Thyroid gland (tissue), 4 donors: ENCODE measurements at regions not wholly inside any gene's neighbourhood (a gene's known extent, or its start where the extent isn't known, plus 50 kb on each side); places are given as distances from the start of the nearest gene placed in this dataset.
"Not testable (repeated sequence)": the region's sequence is repeated elsewhere in the genome, so short reads cannot be mapped to it uniquely, and the experiment has no call there.

Experiments
- DNase-seq, 2 donors: peaks; one replicate each; pipeline ENCODE4 v3.0.0-alpha.2; 2019
- H3K27ac ChIP-seq, 3 donors: fragments of 200-600 bp; sonication (generic); 1 replicate in 2 of 3; 2 replicates in 1 of 3; pipeline ENCODE4 v1.5.1; 2016 to 2019; ENCODE audit warnings: mild to moderate bottlenecking in 1 of 3, moderate library complexity in 1 of 3
- H3K27me3 ChIP-seq: fragments of 200-600 bp; sonication (generic); one replicate; pipeline ENCODE4 v1.5.1; 2019
- H3K36me3 ChIP-seq, 2 donors: fragments of 200-600 bp; sonication (generic); one replicate each; pipeline ENCODE4 v1.5.1; 2016 to 2019
- H3K4me1 ChIP-seq, 2 donors: fragments of 200-600 bp; sonication (generic); one replicate each; pipeline ENCODE4 v1.5.1; 2017 to 2019
- H3K4me3 ChIP-seq, 3 donors: fragments of 200-600 bp; sonication (generic); replicated peaks in 1 of 3; 1 replicate in 2 of 3; 2 replicates in 1 of 3; pipeline ENCODE4 v1.5.1; 2016; ENCODE audit warnings: mild to moderate bottlenecking in 1 of 3
- H3K9me3 ChIP-seq: fragments of 200-600 bp; sonication (generic); one replicate; pipeline ENCODE4 v1.5.1; 2017
- POLR2A ChIP-seq, 2 donors: fragments of 450-650 bp; IDR thresholded peaks; one replicate each; pipeline ENCODE4 v1.6.1; 2017; ENCODE audit warnings: antibody characterized with exemption in 2 of 2, mild to moderate bottlenecking in 2 of 2, moderate library complexity in 1 of 2
- WGBS, 2 donors: methylation state at CpG; one replicate each; pipeline ENCODE4 v1.1.5; 2017; 5-methylcytosine and 5-hydroxymethylcytosine counted together
- intact Hi-C: fragments of 100-400 bp; cut with DNase I; formaldehyde crosslinking; loops from one replicate; pipeline ENCODE4 v1.15.1; 2023
- TF ChIP-seq, protein P1 (sequence below), 6 experiments: fragments of 200-600 bp in 3 of 6; fragments of 450-650 bp in 3 of 6; sonication (generic) in 3 of 6; IDR thresholded peaks; one replicate each; pipeline ENCODE4 v1.5.1; 2016 to 2019; ENCODE audit warnings: antibody characterized with exemption in 6 of 6, mild to moderate bottlenecking in 2 of 6, inconsistent platforms in 1 of 6, moderate library complexity in 1 of 6

DNA sequence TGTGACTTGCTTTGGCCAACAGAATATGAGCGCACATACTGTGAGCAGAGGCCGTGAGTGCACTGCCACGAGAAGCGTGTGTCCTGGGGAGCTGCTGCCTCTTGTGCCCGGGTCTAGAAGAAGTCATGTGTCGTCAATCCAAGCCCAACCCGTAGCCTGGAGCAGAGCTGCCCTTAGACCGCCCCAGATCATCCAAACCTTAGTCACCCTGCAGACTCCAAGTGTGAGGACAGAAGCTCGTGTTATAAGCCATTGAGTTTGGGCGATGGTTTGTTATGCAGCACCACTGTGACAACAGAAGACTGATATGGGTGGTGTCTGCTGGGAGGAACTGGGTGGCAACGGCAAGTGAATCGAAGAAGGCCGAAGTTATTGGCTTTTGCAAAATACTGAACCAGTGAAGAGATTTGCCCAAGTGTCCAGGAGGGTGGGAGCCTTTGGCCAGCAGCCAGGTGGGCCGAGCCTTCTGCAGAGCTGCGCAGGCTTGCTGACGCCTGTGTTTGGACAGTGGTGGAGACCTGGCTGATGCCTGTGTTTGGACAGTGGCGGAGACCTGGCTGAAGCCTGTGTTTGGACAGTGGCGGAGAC, 101.3 kb upstream of the SULF2 start:
- TF ChIP-seq POLR2A (IDR thresholded peaks at IDR 0.05), result no peak
- TF ChIP-seq, protein P1, sequence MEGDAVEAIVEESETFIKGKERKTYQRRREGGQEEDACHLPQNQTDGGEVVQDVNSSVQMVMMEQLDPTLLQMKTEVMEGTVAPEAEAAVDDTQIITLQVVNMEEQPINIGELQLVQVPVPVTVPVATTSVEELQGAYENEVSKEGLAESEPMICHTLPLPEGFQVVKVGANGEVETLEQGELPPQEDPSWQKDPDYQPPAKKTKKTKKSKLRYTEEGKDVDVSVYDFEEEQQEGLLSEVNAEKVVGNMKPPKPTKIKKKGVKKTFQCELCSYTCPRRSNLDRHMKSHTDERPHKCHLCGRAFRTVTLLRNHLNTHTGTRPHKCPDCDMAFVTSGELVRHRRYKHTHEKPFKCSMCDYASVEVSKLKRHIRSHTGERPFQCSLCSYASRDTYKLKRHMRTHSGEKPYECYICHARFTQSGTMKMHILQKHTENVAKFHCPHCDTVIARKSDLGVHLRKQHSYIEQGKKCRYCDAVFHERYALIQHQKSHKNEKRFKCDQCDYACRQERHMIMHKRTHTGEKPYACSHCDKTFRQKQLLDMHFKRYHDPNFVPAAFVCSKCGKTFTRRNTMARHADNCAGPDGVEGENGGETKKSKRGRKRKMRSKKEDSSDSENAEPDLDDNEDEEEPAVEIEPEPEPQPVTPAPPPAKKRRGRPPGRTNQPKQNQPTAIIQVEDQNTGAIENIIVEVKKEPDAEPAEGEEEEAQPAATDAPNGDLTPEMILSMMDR (IDR thresholded peaks at IDR 0.05), result no peak
- peak; percentile 57 to 68 for DNase-seq
- 61 to 64% methylated on average over 18 of the region's 18 CpGs for WGBS, 2 donors
- Histone ChIP-seq H3K9me3 (no peaks in the 10 kb centered on the region), H3K4me3 (no peak overlapping the region), H3K27me3 (no peaks in the 10 kb centered on the region), H3K27ac (no peak overlapping the region), H3K36me3 (no peaks in the 10 kb centered on the region), H3K4me1 (peaks cover 0 to 4% of the 10 kb centered on the region in 2 donors)
- intact Hi-C loops, result no loop called here

DNA sequence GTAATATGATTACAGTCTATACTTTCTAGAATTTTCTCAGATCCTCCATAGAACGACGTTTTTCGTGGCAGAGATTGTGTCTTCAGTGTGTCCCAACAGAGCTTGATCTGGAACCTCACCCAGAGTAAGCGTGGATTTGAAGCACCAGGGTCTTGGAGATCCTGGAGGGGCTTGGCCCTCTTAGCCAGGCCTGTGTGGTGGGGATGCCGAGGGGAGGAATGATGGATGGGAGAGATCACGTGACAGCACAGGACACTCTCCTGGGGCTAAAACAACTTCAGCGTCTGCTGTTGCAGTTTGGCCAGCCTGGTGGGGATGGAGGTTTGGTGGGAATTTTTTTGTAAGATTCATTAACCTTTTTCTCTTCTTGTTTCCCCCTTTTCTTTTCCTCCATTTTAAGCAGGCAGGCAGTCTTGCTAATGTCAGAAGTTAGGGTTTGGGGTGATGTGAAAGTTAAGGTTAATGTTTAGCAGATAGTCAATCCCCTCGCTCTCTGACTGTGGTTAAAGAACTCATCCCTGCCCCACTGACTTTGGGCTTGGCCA, 100.7 kb upstream of the SULF2 start:
- H3K9me3 ChIP-seq, result no peaks in the 10 kb centered on the region
- no peak for DNase-seq
- peaks cover 0 to 4% of the 10 kb centered on the region in 2 donors for H3K4me1 ChIP-seq
- WGBS, 2 donors, result 83 to 86% methylated on average over 8 of the region's 8 CpGs
- no peaks in the 10 kb centered on the region for H3K36me3 ChIP-seq
- intact Hi-C loops, result no loop called here
- H3K27ac ChIP-seq, result no peak overlapping the region
- TF ChIP-seq, protein P1 (IDR thresholded peaks at IDR 0.05), result no peak
- no peak for TF ChIP-seq POLR2A (IDR thresholded peaks at IDR 0.05)
- H3K4me3 ChIP-seq, result no peak overlapping the region
- H3K27me3 ChIP-seq, result no peaks in the 10 kb centered on the region

DNA sequence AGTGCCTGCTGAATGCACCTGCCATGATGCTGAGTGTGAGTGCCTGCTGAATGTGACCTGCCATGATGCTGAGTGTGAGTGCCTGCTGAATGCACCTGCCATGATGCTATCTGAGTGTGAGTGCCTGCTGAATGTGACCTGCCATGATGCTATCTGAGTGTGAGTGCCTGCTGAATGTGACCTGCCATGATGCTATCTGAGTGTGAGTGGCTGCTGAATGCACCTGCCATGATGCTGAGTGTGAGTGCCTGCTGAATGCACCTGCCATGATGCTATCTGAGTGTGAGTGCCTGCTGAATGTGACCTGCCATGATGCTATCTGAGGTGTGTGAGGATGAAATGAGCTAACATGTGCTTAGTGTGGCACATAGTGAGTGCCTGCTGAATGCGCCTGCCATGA, 98.7 kb upstream of the SULF2 start:
- H3K36me3 ChIP-seq, H3K27me3 ChIP-seq, H3K4me3 ChIP-seq, H3K27ac ChIP-seq, DNase-seq, H3K9me3 ChIP-seq, intact Hi-C loops, H3K4me1 ChIP-seq: not testable (repeated sequence)
- WGBS, 2 donors, result 86 to 100% methylated on average over 1 of the region's 1 CpG

DNA sequence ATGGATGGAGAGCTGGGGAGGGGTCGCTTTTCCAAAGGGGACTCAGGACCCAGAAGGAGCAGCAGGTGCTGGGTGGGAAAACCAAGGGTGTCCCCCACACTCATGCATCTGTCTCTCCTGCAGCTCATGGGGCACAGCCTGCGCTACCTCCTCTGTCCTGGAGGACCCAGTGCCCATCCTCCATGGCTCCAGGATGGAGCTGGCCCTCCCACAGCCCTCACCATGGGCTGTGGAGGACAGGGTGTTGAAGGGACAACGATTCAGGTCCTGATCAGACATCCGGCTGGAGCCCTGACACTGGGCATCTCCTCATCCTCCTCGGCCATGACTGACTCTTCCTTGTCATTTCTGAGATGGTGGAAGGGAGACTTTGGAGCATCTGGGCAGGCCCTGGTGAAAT, 97.9 kb upstream of the SULF2 start:
- intact Hi-C loops, result no loop called here
- WGBS, 2 donors, result 84 to 88% methylated on average over 4 to 5 of the region's 5 CpGs
- no peak for TF ChIP-seq POLR2A (IDR thresholded peaks at IDR 0.05)
- TF ChIP-seq, protein P1 (IDR thresholded peaks at IDR 0.05), result no peak
- no peak for DNase-seq
- H3K27me3 ChIP-seq, result no peaks in the 10 kb centered on the region
- H3K36me3 ChIP-seq, result no peaks in the 10 kb centered on the region
- no peak overlapping the region for H3K4me3 ChIP-seq
- H3K27ac ChIP-seq, result no peak overlapping the region
- H3K9me3 ChIP-seq, result no peaks in the 10 kb centered on the region
- H3K4me1 ChIP-seq, result peaks cover 0 to 4% of the 10 kb centered on the region in 2 donors

DNA sequence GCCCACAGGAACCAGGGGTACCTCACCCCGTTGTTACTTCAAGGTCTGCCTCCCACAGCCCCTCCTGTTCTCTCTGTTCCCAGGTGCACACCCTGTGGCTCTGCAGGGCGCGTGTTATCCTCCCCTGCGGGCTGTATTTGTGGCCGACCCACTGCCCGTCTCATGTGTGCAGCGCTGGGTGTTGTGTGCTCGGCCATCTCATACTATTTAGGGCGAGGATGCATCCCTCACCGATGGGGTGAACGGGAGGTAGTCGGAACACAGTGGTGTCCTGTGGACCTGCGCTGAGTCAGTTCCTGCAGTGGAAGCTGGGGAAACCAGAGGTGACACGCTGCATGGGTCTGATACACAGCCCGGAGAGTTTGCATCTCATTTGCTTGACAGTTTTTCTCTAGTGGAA, 94.5 kb upstream of the SULF2 start:
- TF ChIP-seq POLR2A (IDR thresholded peaks at IDR 0.05), result no peak
- TF ChIP-seq, protein P1 (IDR thresholded peaks at IDR 0.05), result no peak
- no peak overlapping the region for H3K27ac ChIP-seq
- intact Hi-C loops, result no loop called here
- H3K36me3 ChIP-seq, result no peaks in the 10 kb centered on the region
- no peak overlapping the region for H3K4me3 ChIP-seq
- H3K9me3 ChIP-seq, result no peaks in the 10 kb centered on the region
- no peaks in the 10 kb centered on the region for H3K27me3 ChIP-seq
- DNase-seq, result no peak
- no peaks in the 10 kb centered on the region for H3K4me1 ChIP-seq
- WGBS, 2 donors, result 92 to 94% methylated on average over 15 of the region's 15 CpGs
